ENCODE measurements at regions not wholly inside any gene's neighbourhood (a gene's known extent, or its start where the extent isn't known, plus 50 kb on each side); places are given as distances from the start of the nearest gene placed in this dataset.

DNA sequence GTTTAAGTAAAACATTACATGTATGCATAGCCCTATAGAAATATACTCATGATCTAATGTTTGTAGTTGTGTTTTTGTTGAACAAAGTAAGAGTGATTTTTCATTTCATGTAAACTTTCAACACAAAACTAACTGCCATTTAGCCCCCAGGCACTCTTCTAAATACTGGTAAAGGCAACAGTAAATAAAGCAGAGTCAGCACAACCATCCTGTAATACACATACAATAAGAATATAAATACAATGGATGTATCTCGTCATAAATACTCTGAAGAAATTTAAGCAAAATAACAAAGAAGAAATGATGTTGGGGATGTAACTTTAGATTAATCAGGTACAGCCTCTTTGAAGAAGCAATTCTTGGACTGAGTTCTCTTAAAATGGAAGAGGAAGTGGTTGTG lies 821.2 kb downstream of the ARAP2 start:
- TF ChIP-seq CTCF (conservative IDR thresholded peaks at IDR 0.05; ENCODE audit: low read depth, low read length) = no peak
- no peak for TF ChIP-seq EZH2 (IDR thresholded peaks at IDR 0.05; ENCODE audit: borderline replicate concordance, low read depth, low read length, poor library complexity, severe bottlenecking)
